GM18909 (cell line): ENCODE measurements at regions not wholly inside any gene's neighbourhood (a gene's known extent, or its start where the extent isn't known, plus 50 kb on each side); places are given as distances from the start of the nearest gene placed in this dataset.

Source experiments
- ATAC-seq: cut with Tn5 transposase; IDR thresholded peaks from one replicate; pipeline ENCODE4 v1.9.1; 2021; ENCODE audit warnings: mild to moderate bottlenecking; ENCODE audit not compliant: unreplicated experiment, poor library complexity

DNA sequence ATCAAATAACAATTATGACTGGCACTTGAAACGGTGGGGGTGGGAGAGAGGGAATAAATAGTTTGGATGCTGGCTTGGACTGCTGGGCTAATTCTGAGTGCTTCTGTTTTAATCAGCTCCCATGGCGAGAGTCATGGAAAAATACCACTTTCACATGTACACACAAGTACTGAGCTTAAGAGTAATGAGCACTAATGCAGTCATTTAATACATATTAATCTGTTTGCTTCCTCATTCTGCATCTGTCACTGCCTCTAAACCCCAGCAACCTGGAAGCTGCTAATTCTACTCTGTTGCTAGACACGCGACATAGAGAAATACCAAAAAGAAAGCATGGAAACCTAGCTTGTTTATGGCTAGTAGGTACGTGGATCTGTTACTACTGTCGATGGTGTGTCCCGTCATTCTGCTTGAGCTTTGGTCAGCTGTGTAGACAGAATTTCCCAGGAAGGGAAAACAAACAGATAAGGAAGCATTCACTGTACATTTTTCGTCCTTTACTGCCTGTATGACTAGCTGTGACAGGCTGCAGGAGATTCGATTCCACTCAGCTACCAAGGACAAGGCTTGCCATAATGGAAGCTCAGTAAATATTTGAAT lies 238.8 kb downstream of the BAMBI start:
- no peak for ATAC-seq

DNA sequence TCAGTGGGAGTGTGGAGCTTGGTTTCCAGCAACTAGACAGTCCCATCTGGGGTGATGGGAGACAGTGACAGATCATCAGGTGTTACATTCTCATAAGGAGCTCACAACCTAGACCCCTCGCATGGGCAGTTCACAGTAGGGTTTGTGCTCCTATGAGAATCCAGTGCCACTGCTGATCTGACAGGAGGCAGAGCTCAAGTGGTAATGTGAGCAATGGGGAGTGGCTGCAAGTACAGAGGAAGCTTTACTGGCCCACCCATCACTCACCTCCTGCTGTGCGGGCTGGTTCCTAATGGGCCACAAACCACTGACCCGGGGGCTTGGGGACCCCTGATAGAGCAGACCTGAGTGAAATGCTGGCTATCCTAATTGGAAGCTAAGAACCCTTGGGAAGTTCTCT lies 242.8 kb downstream of the BAMBI start:
- ATAC-seq, result no peak

DNA sequence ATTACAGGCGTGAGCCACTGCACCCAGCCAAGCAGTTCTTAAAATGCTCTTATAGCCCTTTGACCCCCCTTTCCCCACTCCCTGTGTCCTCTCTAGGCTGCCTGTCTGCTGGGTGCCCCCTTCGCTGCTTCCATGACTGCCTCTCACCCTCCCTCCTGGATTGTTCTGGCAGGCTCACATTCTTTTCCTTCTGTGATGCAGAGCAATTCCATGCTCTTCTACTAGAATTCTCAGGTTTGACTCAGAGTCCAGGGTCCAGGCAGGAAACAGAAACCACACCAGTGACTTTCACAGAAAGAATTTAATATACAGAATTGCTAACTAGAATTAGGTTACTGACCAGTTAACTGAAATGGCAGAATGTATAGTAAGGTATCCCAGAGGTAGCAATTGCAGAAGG lies 244.8 kb downstream of the BAMBI start:
- ATAC-seq, result no peak

DNA sequence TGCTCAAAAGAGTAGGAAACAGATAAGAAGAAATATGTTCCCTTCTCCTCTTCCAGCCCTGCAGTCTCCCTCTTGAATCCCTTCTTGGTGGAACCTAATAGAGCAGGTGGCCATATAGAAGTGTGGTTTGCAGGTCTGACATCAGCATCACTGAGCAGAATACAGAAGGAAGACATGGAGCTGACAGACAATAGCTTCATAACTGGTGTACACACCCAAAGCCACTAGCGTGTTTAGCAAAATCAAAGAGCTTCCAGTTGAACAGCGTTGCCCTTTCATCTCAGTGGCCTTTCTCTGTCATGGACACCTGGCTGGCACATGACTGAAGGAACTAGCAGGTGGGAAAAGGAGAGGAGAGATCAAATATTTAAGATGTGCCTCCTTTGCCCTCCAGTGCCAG lies 245.5 kb downstream of the BAMBI start:
- no peak for ATAC-seq

DNA sequence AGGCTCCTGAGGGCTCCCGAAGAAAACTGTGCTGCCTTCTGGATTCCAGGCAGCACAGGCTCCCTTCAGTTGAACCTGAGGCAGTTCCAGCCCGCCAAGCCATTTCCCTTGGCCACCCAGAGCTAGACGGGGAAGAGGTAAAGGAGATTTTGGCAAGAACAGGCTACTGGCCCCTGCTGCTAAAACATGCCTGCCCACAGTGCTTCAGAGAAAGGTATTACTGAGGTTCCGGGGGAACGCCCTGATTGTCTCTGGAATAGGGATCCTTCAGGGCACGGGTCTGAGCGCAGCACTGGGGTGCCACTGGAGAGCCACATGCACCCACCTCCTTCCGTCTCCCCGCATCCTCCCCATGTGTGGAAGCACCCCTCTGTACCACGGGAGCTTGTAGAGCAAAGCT lies 247.4 kb downstream of the BAMBI start:
- no peak for ATAC-seq

DNA sequence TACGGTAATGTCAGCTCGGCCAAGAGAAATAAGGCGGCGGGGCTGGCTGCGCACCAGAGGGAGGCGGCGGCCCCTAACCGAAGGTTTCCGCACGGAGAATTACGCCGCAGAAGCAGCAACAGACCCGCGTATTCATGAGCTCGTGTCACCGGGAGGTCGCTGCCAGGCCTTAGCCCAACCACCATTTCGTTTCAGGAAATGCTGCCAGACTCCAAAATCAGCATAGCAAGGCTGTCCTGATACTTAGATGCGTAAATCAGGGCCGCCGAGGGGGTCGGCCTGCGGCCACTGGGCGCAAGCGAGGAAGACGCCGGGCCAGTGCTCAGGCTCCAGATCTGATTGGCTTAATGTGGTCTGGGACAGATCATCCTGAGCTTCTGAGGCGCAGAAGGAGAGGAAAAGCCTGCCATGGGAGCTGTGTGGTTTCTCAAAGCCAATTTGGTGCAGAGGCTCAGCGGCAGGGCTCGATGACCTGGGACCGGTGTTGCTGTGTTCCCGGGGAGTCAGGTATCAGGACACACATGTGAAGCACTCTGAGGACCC lies 247.9 kb downstream of the BAMBI start:
- no peak for ATAC-seq

DNA sequence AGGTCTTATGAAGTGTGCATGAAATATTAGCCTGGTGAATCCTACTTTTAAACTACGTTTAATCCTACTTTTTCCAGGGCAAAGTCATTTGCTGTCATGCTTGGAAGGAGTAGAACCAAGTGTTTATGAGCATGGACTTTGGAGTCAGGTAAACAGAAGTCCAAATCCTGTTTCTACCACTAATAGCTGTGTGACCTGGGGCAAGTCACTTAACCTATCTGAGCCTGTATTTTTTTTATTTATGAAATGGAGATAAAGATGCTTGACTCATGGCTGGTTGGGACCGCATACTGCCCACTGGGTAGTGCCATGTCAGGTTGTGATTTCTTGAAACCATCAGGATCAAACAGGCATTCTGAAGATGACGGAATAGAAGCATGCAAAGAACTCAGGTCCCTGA lies 249.6 kb downstream of the BAMBI start:
- ATAC-seq, result no peak

DNA sequence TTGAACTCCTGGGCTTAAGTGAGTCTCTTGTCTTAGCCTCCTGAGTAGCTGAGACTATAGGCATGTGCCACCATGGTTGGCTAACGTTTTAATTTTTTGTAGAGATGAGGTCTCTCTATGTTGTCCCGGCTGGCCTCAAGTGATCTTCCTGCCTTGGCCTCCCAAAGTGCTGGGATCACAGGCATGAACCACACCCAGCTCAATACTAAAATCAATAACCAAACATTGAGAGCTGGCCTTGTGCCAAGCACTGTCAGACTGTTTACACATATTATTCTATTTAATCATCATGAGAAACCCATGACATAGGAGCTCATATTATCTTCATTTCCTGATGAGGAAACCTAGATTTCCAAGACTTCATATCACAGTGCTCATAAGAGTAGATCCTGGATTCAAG lies 251.2 kb downstream of the BAMBI start:
- ATAC-seq, result no peak

DNA sequence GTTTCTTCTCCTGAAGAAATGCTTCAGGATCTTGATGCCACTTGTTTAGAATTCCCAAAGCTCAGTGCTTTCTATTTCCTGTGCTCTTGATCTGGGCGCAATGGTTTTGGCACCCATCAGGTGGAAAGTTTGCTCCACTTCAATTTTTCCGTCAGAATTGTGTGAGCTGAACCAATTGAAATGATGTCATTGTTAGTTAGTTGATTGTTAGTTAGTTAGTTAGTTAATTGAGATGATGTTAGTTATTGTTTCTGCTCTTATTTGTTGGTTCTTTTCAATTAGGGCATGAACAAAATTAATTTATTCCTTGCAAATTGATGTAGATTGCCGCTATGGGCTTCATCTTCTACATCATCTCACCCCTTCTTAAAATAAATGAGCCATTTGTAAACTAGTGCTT lies 252.6 kb downstream of the BAMBI start:
- no peak for ATAC-seq

DNA sequence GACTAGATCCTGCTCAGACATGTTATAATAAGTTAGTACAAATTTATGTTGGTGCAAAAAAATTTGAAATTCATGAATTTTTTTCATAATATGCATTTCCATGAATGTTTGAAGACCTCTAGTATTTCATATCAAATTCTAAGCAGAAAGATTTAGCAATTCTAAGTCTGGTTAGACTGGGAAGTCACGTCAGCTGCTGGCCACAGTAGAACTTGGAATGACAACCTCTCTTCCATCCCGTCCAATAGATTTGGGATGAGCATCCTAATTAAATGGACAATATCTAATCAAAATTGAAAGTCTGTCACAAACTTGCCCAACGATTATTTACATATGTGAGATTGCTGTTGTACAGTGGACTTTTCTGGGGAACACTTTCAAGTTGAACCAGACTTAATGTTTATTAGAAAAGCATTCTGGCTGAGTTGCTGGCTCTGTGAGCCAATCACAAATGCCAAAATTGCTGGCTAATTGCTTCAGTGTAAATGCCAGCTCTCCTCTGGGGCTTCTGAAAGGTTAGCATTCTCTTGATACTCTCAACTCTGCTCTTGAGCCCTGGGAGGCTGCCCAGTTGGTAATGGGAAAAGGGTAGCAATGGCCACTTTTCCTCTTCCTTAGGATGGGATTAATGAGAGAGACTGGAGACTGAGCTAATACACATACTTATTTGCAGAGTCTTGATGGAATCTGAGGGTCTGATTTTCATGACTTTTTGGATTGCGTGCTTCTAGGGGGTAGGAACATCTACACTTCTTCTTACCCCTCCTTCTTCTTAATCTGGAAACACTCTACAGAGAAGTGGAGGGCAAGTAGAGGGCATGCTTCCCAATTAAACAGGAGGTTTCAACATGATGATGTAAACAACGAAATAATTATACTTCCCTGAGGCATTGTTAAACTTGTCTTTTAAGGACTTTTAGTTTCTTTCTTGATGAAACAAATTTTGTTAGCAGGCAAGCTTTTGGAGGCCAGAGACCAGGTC lies 253.5 kb downstream of the BAMBI start:
- no peak for ATAC-seq

DNA sequence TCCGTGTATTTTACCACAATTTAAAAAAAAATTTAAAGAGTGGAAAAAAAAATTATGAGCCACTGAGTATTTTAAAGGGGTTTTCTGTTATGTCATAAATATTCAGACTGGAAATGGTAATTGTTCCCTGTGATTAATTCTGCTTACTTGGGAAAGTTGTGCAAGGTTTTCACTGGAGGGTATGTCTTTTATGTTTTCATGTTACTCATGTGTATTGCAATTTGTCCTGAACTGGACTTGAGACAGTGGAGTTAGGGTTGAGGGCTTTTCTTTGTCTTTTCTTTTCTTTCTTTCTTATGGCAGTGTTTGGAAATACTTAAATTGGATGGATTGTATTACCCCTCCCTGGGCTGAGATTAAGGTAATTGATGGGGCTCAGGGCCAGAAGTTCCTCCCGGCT lies 257.7 kb downstream of the BAMBI start:
- no peak for ATAC-seq

DNA sequence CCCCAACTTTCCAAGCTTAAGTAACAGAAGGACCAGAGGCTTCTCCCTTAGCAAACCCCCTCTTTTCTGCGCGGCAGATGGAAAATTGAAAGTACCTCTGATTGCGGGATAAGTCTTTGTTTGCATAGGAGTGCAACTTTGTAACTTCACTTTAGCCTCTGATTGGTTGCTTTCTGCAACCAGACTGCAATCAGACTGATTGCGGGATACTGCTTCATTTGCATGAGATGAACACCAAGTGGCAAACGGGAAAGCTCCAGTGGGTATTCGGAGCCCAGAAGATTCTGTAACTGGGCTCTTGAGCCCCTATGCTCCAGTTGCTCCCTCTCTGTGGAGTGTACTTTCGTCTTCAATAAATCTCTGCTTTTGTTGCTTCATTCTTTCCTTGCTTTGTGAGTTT lies 260.6 kb downstream of the BAMBI start:
- ATAC-seq, result no peak

DNA sequence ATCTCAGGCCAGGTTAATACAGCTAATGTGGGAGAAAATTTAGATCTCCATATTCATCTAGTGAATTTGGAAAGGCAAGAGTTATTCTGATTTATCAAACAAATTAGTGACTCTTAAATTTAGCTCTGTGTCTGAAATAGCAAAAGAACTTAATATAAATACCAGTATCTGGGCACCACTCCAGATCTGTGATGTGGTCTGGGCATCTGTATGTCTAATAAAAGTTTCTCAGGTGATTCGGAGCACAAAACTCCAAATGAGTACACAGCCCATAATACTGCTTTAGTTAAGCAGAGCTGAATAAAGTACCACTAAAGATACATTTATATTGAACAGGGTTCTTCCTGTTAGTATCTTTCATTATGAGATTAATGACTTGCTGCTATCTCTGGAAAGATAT lies 261.4 kb downstream of the BAMBI start:
- ATAC-seq, result no peak

DNA sequence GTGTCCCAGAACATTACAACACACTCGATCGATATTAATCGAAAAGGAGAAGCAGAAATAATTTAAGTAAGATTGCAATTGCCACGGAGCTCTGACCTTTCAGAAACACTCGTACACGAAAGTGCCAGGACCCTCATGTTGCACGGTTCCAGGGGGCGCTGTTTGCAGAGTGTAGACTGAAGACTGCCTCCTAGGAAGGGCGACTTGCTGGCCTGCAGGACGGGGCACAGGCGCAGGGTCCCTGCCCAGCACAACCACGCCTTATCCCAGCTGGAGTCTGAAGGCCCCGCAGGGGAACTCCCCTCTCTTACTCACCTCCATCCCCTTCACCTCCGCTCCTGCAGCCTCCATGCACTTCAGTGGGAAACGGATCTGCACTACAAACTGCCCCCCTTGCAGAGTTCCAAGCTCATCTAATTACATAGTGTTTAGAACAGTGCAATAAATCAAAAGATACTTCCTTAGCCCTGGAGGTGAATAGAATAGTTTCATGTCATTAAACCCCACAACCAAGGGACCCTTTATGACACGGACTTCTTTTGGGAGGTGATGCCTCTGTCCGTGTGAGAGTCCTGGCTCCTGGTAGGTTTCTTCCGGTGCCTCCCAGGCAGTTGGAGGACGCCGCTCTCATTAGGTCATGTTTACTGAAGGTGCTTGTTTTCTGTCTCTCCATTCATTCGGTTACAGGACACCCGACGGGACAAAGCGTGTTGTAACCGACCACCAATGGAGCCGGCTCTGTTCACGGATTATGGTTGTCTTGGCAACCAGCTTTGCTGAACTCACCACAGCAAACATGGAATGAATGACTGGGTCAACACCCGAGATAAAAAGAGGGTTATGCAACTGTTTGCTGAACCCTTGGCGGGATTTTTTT lies 262.2 kb downstream of the BAMBI start:
- ATAC-seq, result no peak

DNA sequence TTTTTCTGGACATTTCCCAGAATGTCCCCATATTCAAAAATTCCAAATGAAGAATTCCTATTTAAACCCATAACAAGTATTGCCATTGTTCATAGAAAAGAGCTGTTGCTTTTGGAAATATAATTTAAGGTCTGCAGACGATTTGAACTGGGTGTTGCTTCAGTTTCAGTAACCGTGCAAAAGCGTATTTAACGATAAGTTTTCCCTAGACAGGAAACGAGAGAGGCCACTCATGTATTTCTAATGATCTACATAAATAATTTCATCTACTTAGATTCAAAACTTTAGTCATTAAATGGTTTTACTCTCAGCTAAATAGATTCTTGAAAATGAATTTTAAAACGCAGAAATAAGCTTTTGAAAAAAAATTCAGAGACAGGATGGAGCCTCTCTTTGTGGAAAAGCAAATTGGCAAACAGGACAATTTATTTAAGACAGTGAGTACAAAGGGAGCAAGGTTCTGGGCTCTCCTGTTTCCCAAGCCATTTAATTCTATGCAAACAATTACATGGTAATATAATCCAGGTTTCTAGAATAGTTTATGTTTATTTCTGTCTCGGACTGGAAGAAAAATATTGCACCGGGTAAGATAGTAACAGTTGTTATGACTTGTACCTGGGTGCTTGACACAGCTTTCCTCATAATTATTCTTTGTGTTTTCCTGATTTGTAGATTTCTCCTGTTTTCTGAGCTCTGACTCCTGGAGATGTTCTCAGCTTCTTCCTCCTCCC lies 263.0 kb downstream of the BAMBI start:
- ATAC-seq, result no peak

DNA sequence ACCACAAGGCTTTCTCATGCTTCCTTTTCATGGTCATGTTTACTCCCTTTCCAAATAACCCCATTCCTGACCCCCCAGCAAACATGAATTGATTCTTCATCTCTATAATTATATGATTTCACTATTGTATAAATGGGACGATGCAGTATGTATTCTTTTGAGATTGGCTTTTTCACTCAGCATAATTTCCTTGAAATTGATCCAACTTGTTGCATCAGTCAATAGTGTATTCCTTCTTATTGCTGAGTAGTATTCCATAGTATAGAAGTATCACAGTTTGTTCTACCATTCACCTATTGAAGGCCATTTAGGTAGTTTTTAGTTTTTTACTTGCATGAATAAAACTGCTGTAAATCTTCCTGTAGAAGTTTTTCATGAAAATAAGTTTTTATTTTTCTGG lies 264.7 kb downstream of the BAMBI start:
- ATAC-seq, result no peak

DNA sequence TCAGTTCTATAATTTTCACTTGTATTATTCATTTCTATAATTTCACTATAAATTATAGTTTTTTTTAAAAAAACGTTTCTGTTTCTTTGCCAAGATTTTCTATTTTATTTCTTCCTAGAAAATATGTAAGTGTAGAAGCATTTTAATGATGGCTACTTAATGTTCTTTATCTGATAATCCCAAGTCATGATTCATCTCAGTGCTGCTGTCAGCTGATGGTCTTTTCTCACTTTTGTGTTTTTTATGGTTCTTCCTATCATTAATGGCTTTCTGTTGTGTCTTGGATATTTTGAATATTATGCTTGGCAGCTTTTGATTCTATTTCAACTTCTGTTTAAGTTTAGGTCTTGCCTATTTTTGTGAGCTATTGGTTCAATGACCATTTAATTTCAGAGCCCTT lies 268.6 kb downstream of the BAMBI start:
- no peak for ATAC-seq

DNA sequence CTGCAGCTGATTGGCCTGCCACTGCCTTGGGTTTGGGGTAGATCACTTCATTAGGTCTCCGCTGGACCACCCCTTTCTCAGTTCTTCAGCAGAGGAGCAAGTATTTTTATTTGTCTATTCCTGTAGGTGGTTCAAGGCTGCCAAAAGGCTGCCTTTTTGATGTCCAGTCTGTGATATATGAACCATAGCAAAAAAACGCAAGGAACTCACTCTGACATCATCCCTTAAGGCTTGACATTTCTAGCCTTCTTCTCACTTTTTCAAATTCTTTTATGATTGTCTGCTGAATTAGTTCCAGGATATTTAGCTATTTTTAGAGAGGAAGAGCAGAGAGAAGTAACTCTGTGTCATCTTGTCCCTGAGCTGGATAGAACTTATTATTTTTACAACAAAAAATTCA lies 269.2 kb downstream of the BAMBI start:
- ATAC-seq, result no peak

DNA sequence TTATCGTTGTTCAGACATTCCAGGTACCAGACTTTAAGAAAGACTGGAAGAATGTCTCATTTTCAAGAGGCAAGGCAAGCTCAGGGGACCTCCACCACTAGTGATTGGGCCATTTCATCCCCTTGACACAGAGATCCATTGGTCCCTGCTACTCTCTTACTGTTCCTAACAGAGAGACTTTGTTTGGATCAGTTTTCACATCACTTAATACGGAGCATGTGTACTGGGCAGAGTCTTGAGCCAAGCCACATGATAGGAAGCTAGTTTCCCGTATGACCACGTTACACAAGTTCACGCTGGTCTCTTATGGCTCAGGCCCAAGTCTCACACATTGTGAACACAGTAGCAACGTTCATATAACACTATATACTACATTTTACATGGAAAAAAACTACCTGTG lies 269.9 kb downstream of the BAMBI start:
- ATAC-seq, result no peak

DNA sequence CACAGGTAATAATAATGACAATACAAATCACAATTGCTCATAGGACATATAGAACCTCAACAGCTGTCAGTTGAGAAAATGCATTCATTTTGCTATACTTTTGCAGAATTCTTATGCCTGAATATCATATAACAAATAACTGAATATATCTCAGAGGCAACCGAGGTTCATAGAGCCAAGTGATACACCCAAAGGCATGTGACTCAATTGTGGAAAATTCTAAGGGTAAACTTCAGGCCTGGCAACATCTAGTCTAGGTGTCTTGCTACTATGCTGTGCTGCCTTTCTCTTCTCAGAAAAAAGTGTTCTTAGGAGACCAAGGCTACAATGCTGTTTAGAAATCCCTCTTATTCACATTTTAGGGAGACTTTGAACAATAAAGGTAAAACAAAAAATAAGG lies 270.7 kb downstream of the BAMBI start:
- ATAC-seq, result no peak
